ENCODE measurements at regions not wholly inside any gene's neighbourhood (a gene's known extent, or its start where the extent isn't known, plus 50 kb on each side); places are given as distances from the start of the nearest gene placed in this dataset.

DNA sequence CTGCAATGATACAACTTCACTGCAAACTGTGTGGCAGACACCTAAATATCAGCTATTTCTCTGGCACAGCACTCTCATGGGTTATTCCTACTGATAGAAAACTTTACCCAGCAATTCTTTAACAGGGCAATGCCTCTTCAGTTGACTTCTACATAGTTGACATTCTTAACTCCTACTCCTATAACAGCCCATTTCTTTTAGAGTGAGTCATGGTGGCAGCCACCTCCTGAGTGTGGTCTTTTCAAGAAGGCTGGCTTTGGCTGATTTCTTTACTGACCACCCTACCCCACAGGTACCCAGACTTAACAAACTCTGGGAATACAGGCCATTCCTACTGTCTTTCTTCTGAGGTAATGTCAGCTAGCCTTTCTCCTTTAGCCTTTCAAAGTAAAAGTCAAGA, 805.8 kb upstream of the ADGRL2 start:
- Histone ChIP-seq H3K4me2 (replicated peaks; ENCODE audit: extremely low read depth, low read length, poor library complexity, severe bottlenecking) (no peak overlapping the region), H3K4me1 (ENCODE audit: control insufficient read depth in 1 of 2, insufficient read depth in 2 of 2, low read length in 2 of 2) (no peaks in the 10 kb centered on the region), H3K9me3 (replicated peaks in 1 of 2; ENCODE audit: control insufficient read depth in 1 of 2, insufficient read depth in 1 of 2, low read length in 2 of 2) (peaks cover 0 to 3% of the 10 kb centered on the region in 2 donors), H3K4me3 (replicated peaks in 1 of 3; ENCODE audit: low read depth in 2 of 3, low read length in 3 of 3) (no peak overlapping the region), H2AFZ (ENCODE audit: insufficient read depth, low read depth, low read length, poor library complexity, severe bottlenecking) (no peak overlapping the region), H3K27ac (ENCODE audit: low read depth in 1 of 2, low read length in 2 of 2) (no peak overlapping the region), H3K79me2 (ENCODE audit: insufficient read depth, low read length) (no peaks in the 10 kb centered on the region), H3K27me3 (ENCODE audit: control insufficient read depth in 2 of 2, insufficient read depth in 2 of 2, low read length in 2 of 2) (no peaks in the 10 kb centered on the region), H3K9ac (ENCODE audit: insufficient read depth, low read length, poor library complexity, severe bottlenecking) (no peak overlapping the region), H3K36me3 (replicated peaks in 1 of 2; ENCODE audit: control insufficient read depth in 1 of 2, insufficient read depth in 2 of 2, low read length in 2 of 2) (no peaks in the 10 kb centered on the region), H4K20me1 (ENCODE audit: insufficient read depth, low read length) (no peaks in the 10 kb centered on the region)
- intact Hi-C loops (cut with micrococcal nuclease) = no loop called here
- TF ChIP-seq CTCF (IDR thresholded peaks at IDR 0.05) = no peak
- H3K9me3 Mint-ChIP-seq = peaks cover 0 to 6% (median 3%) of the 10 kb centered on the region in 7 donors
- no peaks in the 10 kb centered on the region for H3K4me1 Mint-ChIP-seq
- DNase-seq = no peak
- no peak overlapping the region for H3K27ac Mint-ChIP-seq
- no peaks in the 10 kb centered on the region for H3K36me3 Mint-ChIP-seq
- H3K4me3 Mint-ChIP-seq = no peak overlapping the region
- no peaks in the 10 kb centered on the region for H3K27me3 Mint-ChIP-seq (ENCODE audit: low read depth in 3 of 3)

- no peak for TF ChIP-seq CTCF (IDR thresholded peaks at IDR 0.05)
- no peaks in the 10 kb centered on the region for H4K20me1 ChIP-seq (ENCODE audit: insufficient read depth, low read length)
- no peaks in the 10 kb centered on the region for H3K4me1 ChIP-seq (ENCODE audit: control insufficient read depth in 1 of 2, insufficient read depth in 2 of 2, low read length in 2 of 2)
- H3K36me3 ChIP-seq (replicated peaks in 1 of 2; ENCODE audit: control insufficient read depth in 1 of 2, insufficient read depth in 2 of 2, low read length in 2 of 2) = no peaks in the 10 kb centered on the region
- no peak overlapping the region for H2AFZ ChIP-seq (ENCODE audit: insufficient read depth, low read depth, low read length, poor library complexity, severe bottlenecking)
- H3K4me2 ChIP-seq (replicated peaks; ENCODE audit: extremely low read depth, low read length, poor library complexity, severe bottlenecking) = no peak overlapping the region
- peaks cover 0 to 3% of the 10 kb centered on the region in 2 donors for H3K9me3 ChIP-seq (replicated peaks in 1 of 2; ENCODE audit: control insufficient read depth in 1 of 2, insufficient read depth in 1 of 2, low read length in 2 of 2)
- intact Hi-C loops (cut with micrococcal nuclease) = no loop called here
- H3K9ac ChIP-seq (ENCODE audit: insufficient read depth, low read length, poor library complexity, severe bottlenecking) = no peak overlapping the region
- WGBS (ENCODE audit: insufficient coverage) = 100% methylated on average over 1 of the region's 1 CpG
- no peaks in the 10 kb centered on the region for H3K27me3 ChIP-seq (ENCODE audit: control insufficient read depth in 2 of 2, insufficient read depth in 2 of 2, low read length in 2 of 2)
- Mint-ChIP-seq H3K4me3 (no peak overlapping the region), H3K27ac (no peak overlapping the region), H3K4me1 (no peaks in the 10 kb centered on the region), H3K36me3 (no peaks in the 10 kb centered on the region), H3K27me3 (ENCODE audit: low read depth in 3 of 3) (no peaks in the 10 kb centered on the region), H3K9me3 (peaks cover 0 to 11% (median 3%) of the 10 kb centered on the region in 7 donors)
- H3K4me3 ChIP-seq (replicated peaks in 1 of 3; ENCODE audit: low read depth in 2 of 3, low read length in 3 of 3) = no peak overlapping the region
- no peak overlapping the region for H3K27ac ChIP-seq (ENCODE audit: low read depth in 1 of 2, low read length in 2 of 2)
- DNase-seq = no peak
- no peaks in the 10 kb centered on the region for H3K79me2 ChIP-seq (ENCODE audit: insufficient read depth, low read length)
Observed at GRCh38 chr1:80994038-80994437, 806.7 kb upstream of the ADGRL2 start.
